ENCODE measurements at regions not wholly inside any gene's neighbourhood (a gene's known extent, or its start where the extent isn't known, plus 50 kb on each side); places are given as distances from the start of the nearest gene placed in this dataset.

DNA sequence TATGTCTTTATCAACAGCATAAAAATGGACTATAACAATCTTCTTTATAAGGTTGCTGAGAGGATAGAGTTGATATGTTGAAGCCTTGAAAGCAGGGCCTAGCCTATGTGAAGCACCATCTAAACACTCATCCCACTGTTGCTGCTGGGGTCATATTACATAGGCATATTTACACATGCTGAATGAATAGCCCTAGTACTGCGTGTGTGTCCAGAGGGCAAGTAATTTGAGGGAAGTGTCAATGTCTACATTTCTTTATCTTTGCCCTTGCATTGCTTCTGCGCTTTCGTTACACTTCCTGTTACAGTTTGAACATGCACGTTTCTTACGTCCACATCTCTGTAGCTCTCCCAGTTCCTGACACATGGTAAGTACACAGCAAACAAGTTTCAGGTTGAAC is 280.3 kb upstream of the ATP5MC3 start:
- Histone ChIP-seq H3K9me3 (ENCODE audit: control insufficient read depth in 1 of 2, low read length in 2 of 2) (no peaks in the 10 kb centered on the region), H3K4me3 (ENCODE audit: low read depth in 1 of 2, low read length in 2 of 2) (no peak overlapping the region)

GRCh38 chr2:175457895-175458448 is 276.5 kb upstream of the ATP5MC3 start:
- no peaks in the 10 kb centered on the region for H3K36me3 ChIP-seq (ENCODE audit: control insufficient read depth in 1 of 2, insufficient read depth in 2 of 2, low read length in 2 of 2)
- no peaks in the 10 kb centered on the region for H3K9me3 ChIP-seq (ENCODE audit: control insufficient read depth in 1 of 2, low read length in 2 of 2)
- H3K4me3 ChIP-seq (ENCODE audit: low read depth in 1 of 2, low read length in 2 of 2) = no peak overlapping the region
- H3K27me3 ChIP-seq (ENCODE audit: low read depth, low read length) = no peaks in the 10 kb centered on the region
- H3K27ac ChIP-seq (ENCODE audit: low read length) = no peak overlapping the region
- no peaks in the 10 kb centered on the region for H3K4me1 ChIP-seq (ENCODE audit: control insufficient read depth in 1 of 2, insufficient read depth in 2 of 2, low read length in 2 of 2)

More for the DNA sequence above, 280.3 kb upstream of the ATP5MC3 start:
- Histone ChIP-seq H3K27me3 (ENCODE audit: low read depth, low read length) (no peaks in the 10 kb centered on the region), H3K36me3 (ENCODE audit: control insufficient read depth in 1 of 2, insufficient read depth in 2 of 2, low read length in 2 of 2) (no peaks in the 10 kb centered on the region), H3K4me1 (ENCODE audit: control insufficient read depth in 1 of 2, insufficient read depth in 2 of 2, low read length in 2 of 2) (no peaks in the 10 kb centered on the region), H3K27ac (ENCODE audit: low read length) (no peak overlapping the region)

GRCh38 chr2:175454953-175455389 is 273.5 kb upstream of the ATP5MC3 start:
- Histone ChIP-seq H3K27me3 (ENCODE audit: low read depth, low read length) (no peaks in the 10 kb centered on the region), H3K36me3 (ENCODE audit: control insufficient read depth in 1 of 2, insufficient read depth in 2 of 2, low read length in 2 of 2) (no peaks in the 10 kb centered on the region), H3K27ac (ENCODE audit: low read length) (no peak overlapping the region), H3K4me1 (ENCODE audit: control insufficient read depth in 1 of 2, insufficient read depth in 2 of 2, low read length in 2 of 2) (no peaks in the 10 kb centered on the region), H3K9me3 (ENCODE audit: control insufficient read depth in 1 of 2, low read length in 2 of 2) (no peaks in the 10 kb centered on the region), H3K4me3 (ENCODE audit: low read depth in 1 of 2, low read length in 2 of 2) (no peak overlapping the region)

DNA sequence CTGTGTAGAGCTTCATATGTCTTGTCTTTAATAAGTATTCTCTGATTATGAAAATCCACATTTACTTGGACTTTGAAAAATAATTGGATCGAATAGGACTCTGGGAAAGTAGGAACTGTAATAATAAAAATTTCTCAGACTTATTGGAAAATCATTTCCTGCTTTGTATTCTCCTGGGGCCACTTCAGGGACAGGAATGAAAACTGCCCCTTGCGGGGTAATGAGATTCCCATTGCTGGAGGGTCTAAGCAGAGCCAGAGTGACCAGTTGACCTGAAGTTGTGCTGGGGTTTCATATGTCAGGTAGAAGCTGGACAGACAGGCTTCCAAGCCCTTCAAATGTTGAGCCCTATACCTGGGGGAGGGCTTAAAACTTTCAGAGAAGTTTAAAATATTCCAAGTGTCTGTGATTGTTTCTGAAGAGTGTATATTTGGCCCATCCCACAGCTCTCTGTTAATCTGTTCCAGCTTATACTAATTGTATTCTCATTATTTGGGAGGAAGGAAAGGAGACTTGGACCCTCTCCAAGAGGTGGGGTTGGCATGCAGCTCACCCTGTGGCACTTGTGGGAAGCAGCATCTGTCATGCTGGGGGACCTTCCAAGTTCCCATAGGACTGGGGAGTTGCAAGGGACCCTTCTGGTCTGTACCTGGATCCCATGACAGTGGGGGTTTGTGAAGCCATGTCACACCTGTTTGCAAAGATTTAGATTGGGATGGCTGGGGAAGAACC is 268.7 kb upstream of the ATP5MC3 start:
- Histone ChIP-seq H3K27me3 (ENCODE audit: low read depth, low read length) (no peaks in the 10 kb centered on the region), H3K36me3 (ENCODE audit: control insufficient read depth in 1 of 2, insufficient read depth in 2 of 2, low read length in 2 of 2) (no peaks in the 10 kb centered on the region), H3K9me3 (ENCODE audit: control insufficient read depth in 1 of 2, low read length in 2 of 2) (no peaks in the 10 kb centered on the region), H3K4me3 (ENCODE audit: low read depth in 1 of 2, low read length in 2 of 2) (no peak overlapping the region), H3K4me1 (ENCODE audit: control insufficient read depth in 1 of 2, insufficient read depth in 2 of 2, low read length in 2 of 2) (no peaks in the 10 kb centered on the region), H3K27ac (ENCODE audit: low read length) (no peak overlapping the region)

DNA sequence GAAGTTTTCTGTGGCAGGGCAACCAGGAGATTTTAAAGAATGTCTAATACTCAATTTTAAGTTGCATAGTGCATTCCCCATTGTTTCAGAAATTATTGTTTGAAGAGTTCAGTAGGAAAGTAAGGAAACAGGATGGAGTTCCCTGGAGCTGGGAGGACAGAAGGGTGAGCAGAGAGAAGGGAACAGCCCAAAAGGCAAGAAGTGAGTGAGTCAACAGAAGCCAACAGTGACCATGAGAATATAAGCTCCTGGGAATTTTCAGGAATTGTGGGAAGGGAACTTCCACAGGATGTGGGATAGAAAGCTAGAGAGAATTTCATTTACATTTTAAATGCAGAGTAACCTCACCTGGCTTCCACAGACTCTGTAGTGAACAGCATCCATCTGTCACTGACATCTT is 268.1 kb upstream of the ATP5MC3 start:
- no peaks in the 10 kb centered on the region for H3K36me3 ChIP-seq (ENCODE audit: control insufficient read depth in 1 of 2, insufficient read depth in 2 of 2, low read length in 2 of 2)
- no peak overlapping the region for H3K4me3 ChIP-seq (ENCODE audit: low read depth in 1 of 2, low read length in 2 of 2)
- H3K4me1 ChIP-seq (ENCODE audit: control insufficient read depth in 1 of 2, insufficient read depth in 2 of 2, low read length in 2 of 2) = no peaks in the 10 kb centered on the region
- no peaks in the 10 kb centered on the region for H3K9me3 ChIP-seq (ENCODE audit: control insufficient read depth in 1 of 2, low read length in 2 of 2)
- H3K27me3 ChIP-seq (ENCODE audit: low read depth, low read length) = no peaks in the 10 kb centered on the region
- H3K27ac ChIP-seq (ENCODE audit: low read length) = no peak overlapping the region

DNA sequence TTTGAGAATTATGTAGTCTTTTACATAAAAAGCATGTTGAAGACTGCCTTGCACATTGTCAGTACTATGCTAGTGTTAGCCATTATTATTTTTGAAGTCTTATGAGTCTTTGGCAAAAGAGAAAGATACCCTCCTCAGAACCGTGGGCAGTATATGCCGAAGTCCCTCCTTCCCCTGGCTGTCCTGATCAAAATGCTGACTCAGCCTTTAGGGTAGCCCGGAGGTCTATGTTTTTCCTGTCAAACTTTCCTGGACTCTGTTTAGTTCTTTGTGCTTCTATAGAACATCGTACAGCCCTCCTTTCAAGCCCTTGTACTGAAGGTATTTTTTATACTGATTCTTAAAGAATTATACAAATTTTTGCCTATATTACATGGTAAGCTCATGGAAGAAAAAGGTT is 264.7 kb upstream of the ATP5MC3 start:
- Histone ChIP-seq H3K9me3 (ENCODE audit: control insufficient read depth in 1 of 2, low read length in 2 of 2) (no peaks in the 10 kb centered on the region), H3K4me1 (ENCODE audit: control insufficient read depth in 1 of 2, insufficient read depth in 2 of 2, low read length in 2 of 2) (no peaks in the 10 kb centered on the region), H3K36me3 (ENCODE audit: control insufficient read depth in 1 of 2, insufficient read depth in 2 of 2, low read length in 2 of 2) (no peaks in the 10 kb centered on the region), H3K27me3 (ENCODE audit: low read depth, low read length) (no peaks in the 10 kb centered on the region), H3K27ac (ENCODE audit: low read length) (no peak overlapping the region), H3K4me3 (ENCODE audit: low read depth in 1 of 2, low read length in 2 of 2) (no peak overlapping the region)

DNA sequence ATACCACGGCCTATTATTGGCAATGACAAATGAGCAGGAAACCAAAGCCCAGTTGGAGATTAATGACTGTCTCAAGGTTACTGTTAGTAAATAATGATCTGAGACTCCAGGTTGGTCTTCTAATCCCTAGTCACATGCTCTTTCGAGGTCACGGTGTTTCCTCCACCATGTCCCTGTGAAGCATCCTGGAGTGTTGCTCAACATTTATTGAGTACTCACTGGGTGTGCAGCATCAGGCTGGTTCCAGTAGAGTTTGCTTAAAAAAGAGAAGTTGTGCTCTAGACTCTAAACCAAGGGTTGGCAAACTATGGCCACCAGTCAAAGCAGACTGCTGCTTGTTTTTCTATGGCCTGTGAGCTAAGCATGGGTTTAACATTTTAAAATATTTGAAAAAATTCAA is 263.8 kb upstream of the ATP5MC3 start:
- no peak overlapping the region for H3K4me3 ChIP-seq (ENCODE audit: low read depth in 1 of 2, low read length in 2 of 2)
- H3K36me3 ChIP-seq (ENCODE audit: control insufficient read depth in 1 of 2, insufficient read depth in 2 of 2, low read length in 2 of 2) = no peaks in the 10 kb centered on the region
- no peaks in the 10 kb centered on the region for H3K9me3 ChIP-seq (ENCODE audit: control insufficient read depth in 1 of 2, low read length in 2 of 2)
- H3K27me3 ChIP-seq (ENCODE audit: low read depth, low read length) = no peaks in the 10 kb centered on the region
- H3K4me1 ChIP-seq (ENCODE audit: control insufficient read depth in 1 of 2, insufficient read depth in 2 of 2, low read length in 2 of 2) = no peaks in the 10 kb centered on the region
- H3K27ac ChIP-seq (ENCODE audit: low read length) = no peak overlapping the region

DNA sequence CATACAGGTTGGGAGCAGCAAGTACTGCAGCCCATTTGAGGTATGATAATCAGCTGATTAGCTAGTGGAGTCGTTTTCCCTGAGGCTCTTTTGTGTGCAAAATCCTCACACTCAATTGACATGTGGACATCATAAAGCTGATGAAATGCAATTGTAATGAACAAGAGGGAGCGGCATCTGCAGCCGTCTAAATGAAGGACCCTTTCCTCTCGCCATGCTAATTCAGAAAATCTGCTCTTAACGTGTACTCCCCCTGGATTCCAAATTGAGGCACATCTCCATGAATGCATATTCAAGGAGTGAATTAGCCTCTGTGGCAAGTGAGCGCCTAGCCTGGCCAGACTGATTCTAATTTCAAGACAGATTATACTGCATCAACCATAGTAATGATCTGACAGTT is 260.9 kb upstream of the ATP5MC3 start:
- Histone ChIP-seq H3K4me1 (ENCODE audit: control insufficient read depth in 1 of 2, insufficient read depth in 2 of 2, low read length in 2 of 2) (no peaks in the 10 kb centered on the region), H3K36me3 (ENCODE audit: control insufficient read depth in 1 of 2, insufficient read depth in 2 of 2, low read length in 2 of 2) (no peaks in the 10 kb centered on the region), H3K27ac (ENCODE audit: low read length) (no peak overlapping the region), H3K27me3 (ENCODE audit: low read depth, low read length) (no peaks in the 10 kb centered on the region), H3K4me3 (ENCODE audit: low read depth in 1 of 2, low read length in 2 of 2) (no peak overlapping the region), H3K9me3 (ENCODE audit: control insufficient read depth in 1 of 2, low read length in 2 of 2) (no peaks in the 10 kb centered on the region)

DNA sequence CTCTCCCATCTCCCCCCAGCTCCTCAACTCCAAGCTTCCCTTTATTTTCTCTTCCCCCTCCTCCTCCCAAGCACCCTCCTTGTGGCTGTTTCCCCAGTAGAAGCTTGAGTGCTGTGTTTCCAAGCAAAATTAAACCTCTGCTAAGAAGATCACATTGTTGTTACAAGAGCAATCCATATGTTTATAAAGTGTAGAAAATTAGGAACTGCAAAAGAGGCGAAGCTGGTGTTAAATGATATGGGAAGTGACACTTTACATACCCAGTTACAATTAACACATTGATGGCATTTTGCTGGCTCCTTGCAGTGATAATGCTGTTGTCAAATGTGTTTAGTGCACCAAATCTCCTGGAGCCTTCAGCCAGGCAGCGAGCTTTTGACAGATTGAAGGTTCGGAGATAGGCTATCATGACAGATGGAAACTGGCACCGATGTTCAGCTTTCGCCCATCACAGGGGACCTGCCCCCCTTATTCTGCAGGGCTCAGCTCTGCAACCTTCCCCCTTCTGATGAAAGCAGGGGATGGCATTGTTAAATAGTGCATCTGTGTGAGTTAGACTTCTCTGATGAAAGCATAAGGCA is 259.8 kb upstream of the ATP5MC3 start:
- Histone ChIP-seq H3K27ac (ENCODE audit: low read length) (no peak overlapping the region), H3K4me1 (ENCODE audit: control insufficient read depth in 1 of 2, insufficient read depth in 2 of 2, low read length in 2 of 2) (no peaks in the 10 kb centered on the region), H3K36me3 (ENCODE audit: control insufficient read depth in 1 of 2, insufficient read depth in 2 of 2, low read length in 2 of 2) (no peaks in the 10 kb centered on the region), H3K27me3 (ENCODE audit: low read depth, low read length) (no peaks in the 10 kb centered on the region), H3K9me3 (ENCODE audit: control insufficient read depth in 1 of 2, low read length in 2 of 2) (no peaks in the 10 kb centered on the region), H3K4me3 (ENCODE audit: low read depth in 1 of 2, low read length in 2 of 2) (no peak overlapping the region)

DNA sequence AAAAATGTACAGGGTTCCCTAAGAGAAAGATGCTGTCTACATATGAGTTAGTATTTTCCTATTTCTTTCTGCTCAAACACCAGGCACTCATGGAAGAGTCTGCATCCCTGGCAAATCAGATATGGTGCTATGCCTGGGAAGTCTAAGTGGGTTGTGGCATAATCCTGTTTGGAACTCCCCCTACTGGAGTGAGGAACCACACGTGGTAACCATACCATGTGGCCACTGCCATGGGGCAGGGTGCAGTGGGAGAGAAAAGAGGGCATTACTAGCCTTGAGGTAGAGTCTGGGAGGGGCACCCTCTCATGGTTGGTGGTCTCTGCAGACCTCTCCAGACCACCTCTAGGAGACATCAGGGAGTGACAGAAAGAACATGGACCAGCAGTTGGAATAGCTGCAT is 257.9 kb upstream of the ATP5MC3 start:
- H3K36me3 ChIP-seq (ENCODE audit: control insufficient read depth in 1 of 2, insufficient read depth in 2 of 2, low read length in 2 of 2) = no peaks in the 10 kb centered on the region
- no peak overlapping the region for H3K4me3 ChIP-seq (ENCODE audit: low read depth in 1 of 2, low read length in 2 of 2)
- H3K27ac ChIP-seq (ENCODE audit: low read length) = no peak overlapping the region
- no peaks in the 10 kb centered on the region for H3K4me1 ChIP-seq (ENCODE audit: control insufficient read depth in 1 of 2, insufficient read depth in 2 of 2, low read length in 2 of 2)
- no peaks in the 10 kb centered on the region for H3K9me3 ChIP-seq (ENCODE audit: control insufficient read depth in 1 of 2, low read length in 2 of 2)
- no peaks in the 10 kb centered on the region for H3K27me3 ChIP-seq (ENCODE audit: low read depth, low read length)

- Histone ChIP-seq H3K4me1 (ENCODE audit: control insufficient read depth in 1 of 2, insufficient read depth in 2 of 2, low read length in 2 of 2) (no peaks in the 10 kb centered on the region), H3K27me3 (ENCODE audit: low read depth, low read length) (no peaks in the 10 kb centered on the region), H3K27ac (ENCODE audit: low read length) (no peak overlapping the region), H3K4me3 (ENCODE audit: low read depth in 1 of 2, low read length in 2 of 2) (no peak overlapping the region), H3K9me3 (ENCODE audit: control insufficient read depth in 1 of 2, low read length in 2 of 2) (no peaks in the 10 kb centered on the region), H3K36me3 (ENCODE audit: control insufficient read depth in 1 of 2, insufficient read depth in 2 of 2, low read length in 2 of 2) (no peaks in the 10 kb centered on the region)
Measured at GRCh38 chr2:175437167-175437566, 255.7 kb upstream of the ATP5MC3 start.

All from muscle layer of duodenum (tissue), 2 donors.